IMR-90 (cell line): ENCODE measurements at regions not wholly inside any gene's neighbourhood (a gene's known extent, or its start where the extent isn't known, plus 50 kb on each side); places are given as distances from the start of the nearest gene placed in this dataset.

ENCODE experiments used
- ATAC-seq: fragments of 200-7000 bp; cut with Tn5 transposase; 2 replicates; pipeline ENCODE4 v1.9.1; 2020; ENCODE audit warnings: low read depth, mild to moderate bottlenecking, moderate library complexity
- BruUV-seq: library from RNA; stranded (reverse); fragments of 400-500 nt; replicated peaks from 2 replicates; lab custom pipeline; 2021; lab: Mats Ljungman, UMichigan
- CTCF ChIA-PET: fragments of 300-600 bp; formaldehyde crosslinking; extraction: SDS; loops from one replicate; lab custom pipeline; 2021; ENCODE audit warnings: antibody characterized with exemption; lab: Yijun Ruan, JAX
- POLR2A ChIA-PET: fragments of 300-600 bp; sonication (Branson Sonifier 250); formaldehyde crosslinking; loops from one replicate; lab custom pipeline; 2022; ENCODE audit warnings: antibody characterized with exemption; ENCODE audit not compliant: unreplicated experiment; lab: Charles Lee
- DNase-seq: peaks from one replicate; pipeline ENCODE4 v3.0.0; 2013
- H2AFZ ChIP-seq: replicated peaks from 2 replicates; pipeline ENCODE3; 2013; ENCODE audit warnings: low read length, mild to moderate bottlenecking; ENCODE audit not compliant: poor library complexity
- H2AK5ac ChIP-seq: 2 replicates; pipeline ENCODE4 v1.6.1; 2013; ENCODE audit warnings: low read depth, low read length, inconsistent platforms
- H2AK9ac ChIP-seq: replicated peaks from 2 replicates; pipeline ENCODE3; 2013; ENCODE audit warnings: mild to moderate bottlenecking, low read depth, low read length, moderate library complexity; ENCODE audit not compliant: poor library complexity
- H2BK120ac ChIP-seq: 2 replicates; pipeline ENCODE4 v1.6.1; 2013; ENCODE audit warnings: low read depth, low read length, inconsistent platforms
- H2BK15ac ChIP-seq: 3 replicates; pipeline ENCODE4 v1.6.1; 2013; ENCODE audit warnings: low read depth, low read length, inconsistent platforms
- H2BK20ac ChIP-seq: 2 replicates; pipeline ENCODE4 v1.6.1; 2013; ENCODE audit warnings: low read depth, mild to moderate bottlenecking, inconsistent platforms, low read length, moderate library complexity
- H2BK5ac ChIP-seq: 2 replicates; pipeline ENCODE4 v1.6.1; 2013; ENCODE audit warnings: mild to moderate bottlenecking, low read depth, low read length, inconsistent platforms; ENCODE audit not compliant: poor library complexity, severe bottlenecking
- H3K14ac ChIP-seq: replicated peaks from 2 replicates; pipeline ENCODE4 v1.6.1; 2013; ENCODE audit warnings: low read depth, low read length, inconsistent platforms
- H3K18ac ChIP-seq: 2 replicates; pipeline ENCODE4 v1.6.1; 2013; ENCODE audit warnings: low read depth, low read length, control low read depth
- H3K23ac ChIP-seq: 2 replicates; pipeline ENCODE4 v1.6.1; 2013; ENCODE audit warnings: low read depth, low read length, inconsistent platforms
- H3K27ac ChIP-seq: 2 replicates; pipeline ENCODE4 v1.5.1; 2013; ENCODE audit warnings: mild to moderate bottlenecking, control low read depth, low read length; ENCODE audit not compliant: insufficient read depth
- H3K27me3 ChIP-seq: 2 replicates; pipeline ENCODE4 v1.6.1; 2013; ENCODE audit warnings: low read length; ENCODE audit not compliant: control insufficient read depth, insufficient read depth
- H3K36me3 ChIP-seq: 2 replicates; pipeline ENCODE4 v1.6.1; 2013; ENCODE audit warnings: low read length, mixed read lengths; ENCODE audit not compliant: control insufficient read depth, insufficient read depth
- H3K4ac ChIP-seq: 2 replicates; pipeline ENCODE4 v1.6.1; 2013; ENCODE audit warnings: low read depth, low read length, inconsistent platforms
- H3K4me1 ChIP-seq: 2 replicates; pipeline ENCODE4 v1.6.1; 2013; ENCODE audit warnings: low read length, mixed read lengths; ENCODE audit not compliant: control insufficient read depth, insufficient read depth
- H3K4me2 ChIP-seq: 2 replicates; pipeline ENCODE4 v1.6.1; 2013; ENCODE audit warnings: low read depth, mild to moderate bottlenecking, control low read depth, low read length, moderate library complexity
- H3K4me3 ChIP-seq: 2 replicates; pipeline ENCODE4 v1.5.1; 2013; ENCODE audit warnings: low read depth, mild to moderate bottlenecking, control low read depth, low read length, moderate library complexity; ENCODE audit not compliant: insufficient read depth
- H3K56ac ChIP-seq: 2 replicates; pipeline ENCODE4 v1.6.1; 2013; ENCODE audit warnings: low read length, inconsistent platforms; ENCODE audit not compliant: insufficient read depth; ENCODE audit errors: extremely low read depth
- H3K79me1 ChIP-seq, 2 experiments: 2 replicates each; pipeline ENCODE4 v1.6.1; 2013; ENCODE audit warnings: low read length in 2 of 2, inconsistent platforms in 1 of 2, low read depth in 1 of 2
- H3K9ac ChIP-seq: 2 replicates; pipeline ENCODE4 v1.6.1; 2013; ENCODE audit warnings: low read depth, low read length, control low read depth
- H3K9me1 ChIP-seq: 2 replicates; pipeline ENCODE4 v1.6.1; 2013; ENCODE audit warnings: low read length, inconsistent platforms; ENCODE audit not compliant: insufficient read depth
- H3K9me3 ChIP-seq: 2 replicates; pipeline ENCODE4 v1.6.1; 2013; ENCODE audit warnings: low read length; ENCODE audit not compliant: control insufficient read depth, insufficient read depth
- H4K20me1 ChIP-seq: 2 replicates; pipeline ENCODE4 v1.6.1; 2013; ENCODE audit warnings: low read length, inconsistent platforms; ENCODE audit not compliant: insufficient read depth
- H4K5ac ChIP-seq: 2 replicates; pipeline ENCODE4 v1.6.1; 2013; ENCODE audit warnings: mild to moderate bottlenecking, low read depth, low read length, control low read depth
- H4K8ac ChIP-seq, 2 experiments: 2 replicates each; pipeline ENCODE4 v1.6.1; 2013; ENCODE audit warnings: low read depth in 2 of 2, low read length in 2 of 2, control low read depth in 1 of 2, inconsistent platforms in 1 of 2
- H4K91ac ChIP-seq: 2 replicates; pipeline ENCODE4 v1.6.1; 2013; ENCODE audit warnings: low read depth, low read length, inconsistent platforms; ENCODE audit not compliant: insufficient read depth
- CTCF ChIP-seq: conservative IDR thresholded peaks from 2 replicates; pipeline ENCODE4 v1.5.1; 2012; ENCODE audit warnings: mild to moderate bottlenecking, low read depth, low read length, improper control_type of control experiment
- MXI1 ChIP-seq: IDR thresholded peaks from 2 replicates; pipeline ENCODE4 v1.6.1; 2012; ENCODE audit warnings: low read depth, mild to moderate bottlenecking, low read length, moderate library complexity, borderline replicate concordance
- USF2 ChIP-seq: fragments of 150-350 bp; IDR thresholded peaks from 2 replicates; pipeline ENCODE4 v1.6.1; 2017; ENCODE audit warnings: mild to moderate bottlenecking, antibody characterized with exemption, low read length, low read depth
- WGBS, 2 experiments: methylation state at CpG; one replicate each; pipeline versions ENCODE4 v1.1.5 to v1.1.7; 2013; ENCODE audit warnings: missing lambda C conversion rate in 2 of 2; ENCODE audit not compliant: insufficient read length in 1 of 2; ENCODE audit errors: extremely low coverage in 2 of 2; 5-methylcytosine and 5-hydroxymethylcytosine counted together
- dilution Hi-C: fragments of 300-500 bp; cut with HindIII; formaldehyde crosslinking; loops from one replicate; pipeline ENCODE4 v1.14.3; 2018; ENCODE audit warnings: low sequenced_read_pairs; ENCODE audit not compliant: unreplicated experiment
- in situ Hi-C: fragments of 300-500 bp; cut with MboI; formaldehyde crosslinking; loops from 3 replicates; pipeline ENCODE4 v1.14.3; 2019; ENCODE audit warnings: low sequenced_read_pairs, inconsistent platforms, mixed read lengths
- intact Hi-C: fragments of 100-400 bp; cut with micrococcal nuclease; formaldehyde crosslinking; loops from 2 replicates; pipeline ENCODE4 v1.10.0; 2022

GRCh38 chr6:137299681-137300080 lies 80.5 kb upstream of the IFNGR1 start:
- CTCF ChIA-PET: no interaction called here
- Histone ChIP-seq H2BK20ac (no peak overlapping the region), H2AK5ac (no peak overlapping the region), H3K4me3 (no peak overlapping the region), H3K56ac (no peak overlapping the region), H3K9ac (no peak overlapping the region), H2AFZ (no peak overlapping the region), H2BK15ac (no peak overlapping the region), H4K8ac (no peak overlapping the region), H3K27me3 (peaks cover 7% of the 10 kb centered on the region; the same call in 1 of the 2 replicates), H4K20me1 (no peaks in the 10 kb centered on the region), H3K36me3 (no peaks in the 10 kb centered on the region), H4K91ac (no peak overlapping the region), H4K5ac (no peak overlapping the region), H2BK120ac (no peak overlapping the region), H3K18ac (no peak overlapping the region), H3K9me3 (no peaks in the 10 kb centered on the region; the same call in 1 of the 2 replicates), H3K23ac (no peak overlapping the region), H3K4me1 (no peaks in the 10 kb centered on the region), H3K79me1 (no peaks in the 10 kb centered on the region), H3K4ac (no peak overlapping the region), H3K4me2 (no peak overlapping the region), H2AK9ac (no peak overlapping the region), H3K27ac (no peak overlapping the region), H2BK5ac (no peak overlapping the region), H3K14ac (no peak overlapping the region), H3K9me1 (no peaks in the 10 kb centered on the region; the same call in 1 of the 2 replicates)
- ATAC-seq (no peak), DNase-seq (no peak)
- no TSS peak for BruUV-seq
- intact Hi-C loops (no loop called here), in situ Hi-C loops (no loop called here), dilution Hi-C loops (no loop called here)
- POLR2A ChIA-PET: no interaction called here
- WGBS, 2 experiments: no CpG with 5 or more reads among the region's 3 CpGs
- TF ChIP-seq CTCF (no peak), USF2 (no peak), MXI1 (no peak)
